GM12891 (cell line): ENCODE measurements at regions not wholly inside any gene's neighbourhood (a gene's known extent, or its start where the extent isn't known, plus 50 kb on each side); places are given as distances from the start of the nearest gene placed in this dataset.

Experiments
- DNase-seq: peaks from one replicate; pipeline ENCODE4 v3.0.0; 2011; ENCODE audit warnings: low spot score; ENCODE audit not compliant: insufficient read length
- FAIRE-seq: peaks from 2 replicates; lab custom pipeline; 2011; peaks lifted over from hg19 to GRCh38; lab: Jason Lieb, UNC
- PAX5 ChIP-seq: IDR thresholded peaks from 2 replicates; pipeline ENCODE4 v1.6.1; 2011; ENCODE audit warnings: low read length, moderate library complexity, mild to moderate bottlenecking; ENCODE audit not compliant: insufficient read depth, severe bottlenecking
- POLR2A ChIP-seq: IDR thresholded peaks from 2 replicates; pipeline ENCODE4 v1.6.1; 2011; ENCODE audit warnings: low read depth, low read length, control low read depth
- POLR2AphosphoS5 ChIP-seq: IDR thresholded peaks from 2 replicates; pipeline ENCODE4 v1.6.1; 2011; ENCODE audit warnings: low read depth, low read length, control low read depth
- POU2F2 ChIP-seq: IDR thresholded peaks from 2 replicates; pipeline ENCODE4 v1.6.1; 2011; ENCODE audit warnings: low read depth, mild to moderate bottlenecking, control low read depth, low read length, moderate library complexity
- SPI1 ChIP-seq: IDR thresholded peaks from 2 replicates; pipeline ENCODE4 v1.6.1; 2011; ENCODE audit warnings: low read depth, low read length, control low read depth
- TAF1 ChIP-seq: IDR thresholded peaks from 2 replicates; pipeline ENCODE4 v1.6.1; 2011; ENCODE audit warnings: low read depth, low read length, control low read depth

DNA sequence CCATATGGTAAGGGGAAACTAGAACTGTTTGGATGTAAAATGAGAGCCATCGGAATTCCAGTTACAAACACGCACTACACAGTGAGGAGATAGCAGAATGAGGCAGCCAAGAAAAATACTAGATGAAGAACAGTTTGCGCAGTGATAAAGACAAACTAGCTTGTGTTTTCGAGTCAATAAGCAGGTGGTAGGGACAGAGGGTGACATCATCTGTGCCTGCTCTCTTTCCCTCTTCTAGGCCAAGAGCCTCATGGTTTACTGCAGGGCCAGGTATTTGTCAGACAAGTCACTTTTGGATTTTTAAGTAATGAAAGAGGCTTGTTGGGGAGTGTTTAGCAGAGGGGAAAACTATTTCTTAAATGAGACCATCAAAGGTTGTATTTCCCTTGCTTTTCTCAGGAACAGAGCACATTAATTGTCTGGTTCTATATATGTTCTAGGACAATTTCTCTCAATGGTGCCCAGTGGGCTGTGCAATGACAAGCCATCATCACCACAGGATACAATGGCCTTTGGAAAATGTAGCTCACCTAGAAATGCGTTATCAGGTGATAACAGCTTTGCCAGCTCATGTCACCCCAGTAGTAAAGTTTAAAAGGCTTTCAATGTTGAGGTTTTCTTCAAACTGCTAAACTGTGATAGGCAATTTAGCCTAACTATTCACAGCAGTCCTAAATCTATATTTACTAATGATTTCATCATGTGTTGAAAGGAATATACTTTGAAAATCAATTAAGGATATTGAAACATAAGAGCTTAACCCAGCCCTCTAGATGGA is 1210.3 kb upstream of the ZEB2 start:
- TF ChIP-seq PAX5 (no peak), POLR2AphosphoS5 (no peak), TAF1 (no peak), SPI1 (no peak), POLR2A (no peak), POU2F2 (no peak)
- DNase-seq, result no peak
- FAIRE-seq, result no peak

DNA sequence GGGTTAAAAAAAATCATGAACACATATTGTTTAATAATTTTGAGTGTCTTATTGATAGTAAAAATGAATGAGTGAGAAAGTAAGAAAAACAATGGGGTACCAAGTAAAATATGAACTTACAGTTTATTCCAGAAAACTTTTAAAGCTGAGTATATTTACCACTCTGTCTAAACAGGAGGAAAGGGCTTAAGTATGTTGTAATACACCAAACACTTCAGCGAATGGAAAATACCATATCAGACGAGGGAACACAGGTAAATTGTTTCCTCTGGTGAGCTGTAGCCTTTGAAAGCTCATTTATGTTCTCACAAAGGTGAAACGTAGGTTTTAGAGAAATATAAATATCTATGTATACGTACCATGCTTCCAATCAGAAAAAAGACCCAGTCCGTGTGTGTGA is 1209.6 kb upstream of the ZEB2 start:
- DNase-seq (no peak), FAIRE-seq (no peak)
- no peak for TF ChIP-seq POLR2A
- TF ChIP-seq POU2F2, result no peak
- TF ChIP-seq TAF1, result no peak
- TF ChIP-seq PAX5, result no peak
- TF ChIP-seq POLR2AphosphoS5, result no peak
- TF ChIP-seq SPI1, result no peak

DNA sequence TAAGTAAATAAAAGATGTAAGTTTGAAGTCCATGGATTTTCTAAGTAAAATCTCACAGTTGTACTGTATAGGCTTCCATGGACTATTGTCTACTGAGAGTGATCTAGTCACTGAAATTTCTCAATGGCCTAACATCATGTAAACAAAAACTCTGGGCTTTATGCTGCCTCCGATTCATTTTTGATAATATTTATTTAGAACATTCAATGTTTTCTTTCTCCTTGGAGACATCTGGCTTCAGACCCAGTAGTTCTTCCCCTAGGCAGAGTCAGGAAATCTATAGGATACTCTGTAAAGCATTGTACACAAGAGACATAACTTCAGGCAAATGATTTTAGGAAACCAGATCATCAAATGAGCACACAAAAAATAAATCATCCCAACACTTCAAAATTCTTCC is 1208.6 kb upstream of the ZEB2 start:
- no peak for DNase-seq
- FAIRE-seq, result no peak
- TF ChIP-seq SPI1, result no peak
- no peak for TF ChIP-seq POLR2AphosphoS5
- no peak for TF ChIP-seq PAX5
- TF ChIP-seq TAF1, result no peak
- TF ChIP-seq POU2F2, result no peak
- no peak for TF ChIP-seq POLR2A

DNA sequence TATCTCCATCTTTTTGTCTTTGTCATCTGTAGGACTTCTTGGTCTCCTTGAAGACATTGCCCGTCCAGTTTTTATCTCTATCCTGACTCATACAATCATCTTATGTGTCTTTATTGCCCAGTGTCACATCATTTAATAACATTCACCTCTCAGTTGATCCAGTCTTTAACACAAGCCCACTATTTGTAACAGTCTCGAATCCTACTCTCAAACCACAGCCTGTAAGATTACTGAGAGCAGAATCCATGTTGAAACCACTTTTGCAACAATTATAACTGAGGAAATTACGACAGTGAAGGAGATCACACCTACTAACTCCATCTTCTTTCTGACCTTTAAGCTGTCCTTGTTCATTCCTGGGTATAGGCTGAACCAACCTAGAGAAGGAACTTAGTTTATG is 1206.0 kb upstream of the ZEB2 start:
- DNase-seq, result no peak
- no peak for TF ChIP-seq POLR2A
- TF ChIP-seq PAX5, result no peak
- TF ChIP-seq POU2F2, result no peak
- TF ChIP-seq SPI1, result no peak
- TF ChIP-seq POLR2AphosphoS5, result no peak
- TF ChIP-seq TAF1, result no peak
- FAIRE-seq, result no peak

DNA sequence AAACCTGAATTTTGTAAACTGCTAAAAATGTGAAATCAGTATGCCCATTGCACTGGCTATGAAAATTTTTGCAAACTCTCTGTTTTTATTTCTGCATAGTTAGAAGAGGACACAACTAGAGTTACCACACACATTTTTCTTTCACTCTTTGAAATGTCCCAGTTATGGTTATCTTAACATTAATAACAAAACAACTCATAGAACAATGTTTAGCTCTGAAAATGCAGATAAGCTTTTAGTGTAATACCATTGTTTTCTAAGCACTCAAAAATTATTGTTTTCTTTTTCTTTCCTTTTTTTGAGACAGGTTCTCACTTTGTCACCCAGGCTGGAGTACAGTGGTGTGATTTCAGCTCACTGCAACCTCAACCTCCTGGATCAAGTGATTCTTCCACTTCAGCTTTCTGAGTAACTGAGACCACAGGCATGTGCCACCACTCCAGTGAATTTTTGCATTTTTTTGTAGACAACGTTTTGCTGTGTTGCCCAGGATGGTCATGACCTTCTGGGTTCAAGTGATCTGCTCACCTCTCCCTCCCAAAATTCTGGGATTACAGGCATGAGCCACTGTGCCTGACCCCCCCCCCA is 1204.5 kb upstream of the ZEB2 start:
- DNase-seq, result no peak
- TF ChIP-seq SPI1 (no peak), POLR2A (no peak)
- no peak for FAIRE-seq

DNA sequence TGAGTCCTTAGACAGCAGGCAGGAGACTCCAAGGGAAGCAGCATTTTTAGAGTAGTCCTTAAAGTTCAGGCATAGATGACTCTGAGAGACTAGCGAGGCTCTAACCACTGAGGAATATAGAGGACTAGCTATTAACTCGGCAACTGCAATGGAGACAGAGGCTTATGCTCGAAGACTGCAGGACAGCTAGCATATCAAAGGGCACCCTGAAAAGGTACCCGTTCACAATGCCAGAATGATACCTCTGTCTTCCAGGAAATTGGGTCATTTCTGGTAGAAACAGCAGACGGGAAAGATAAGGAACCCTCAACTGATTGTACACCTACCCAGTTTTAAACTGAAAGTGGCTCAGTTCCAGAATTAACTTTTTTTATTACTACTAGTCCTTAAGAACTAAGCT is 1204.0 kb upstream of the ZEB2 start:
- no peak for DNase-seq
- no peak for FAIRE-seq
- TF ChIP-seq TAF1 (no peak), POLR2A (no peak), POLR2AphosphoS5 (no peak), POU2F2 (no peak), PAX5 (no peak), SPI1 (no peak)

DNA sequence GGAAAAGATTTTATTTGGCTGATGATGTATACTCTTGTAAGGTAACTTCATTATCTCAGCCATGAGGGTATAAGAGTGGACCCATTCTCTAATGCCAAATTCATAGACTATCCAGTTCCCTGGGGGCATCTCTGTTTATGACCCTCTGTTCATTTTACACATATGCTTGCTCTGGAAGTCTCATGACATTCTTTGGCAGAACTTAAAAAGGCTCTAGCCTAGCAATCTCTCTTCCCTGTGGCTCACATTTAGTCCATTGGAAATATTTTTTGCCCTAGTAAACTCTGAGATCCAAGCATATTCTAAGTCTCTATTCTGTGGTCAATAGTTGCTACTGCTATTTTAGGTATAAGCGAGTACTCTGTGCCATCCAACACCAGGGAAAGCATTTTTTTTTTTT is 1201.8 kb upstream of the ZEB2 start:
- FAIRE-seq (no peak), DNase-seq (no peak)
- TF ChIP-seq SPI1 (no peak), POLR2A (no peak), PAX5 (no peak), TAF1 (no peak), POLR2AphosphoS5 (no peak), POU2F2 (no peak)

DNA sequence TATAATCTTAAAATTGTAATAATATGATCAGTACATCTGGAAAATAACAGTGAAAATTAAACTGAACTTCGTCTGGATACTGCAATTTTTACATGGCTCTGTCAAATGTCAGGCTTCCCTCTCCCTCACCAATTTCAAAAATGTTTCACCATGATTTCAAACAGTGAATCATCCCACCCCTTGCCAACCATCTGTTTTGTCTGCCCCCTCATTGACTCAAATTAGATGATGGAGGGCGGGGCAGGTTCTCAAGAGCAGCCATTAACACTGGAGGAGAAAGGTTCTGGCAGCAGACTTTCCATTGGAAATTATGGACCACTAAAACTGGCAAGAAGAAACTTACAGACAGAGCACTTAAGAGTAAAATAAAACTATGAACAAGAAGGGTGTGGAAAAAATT is 1195.7 kb upstream of the ZEB2 start:
- DNase-seq, result no peak
- FAIRE-seq, result no peak
- TF ChIP-seq PAX5 (no peak), POU2F2 (no peak), SPI1 (no peak), POLR2AphosphoS5 (no peak), POLR2A (no peak), TAF1 (no peak)

DNA sequence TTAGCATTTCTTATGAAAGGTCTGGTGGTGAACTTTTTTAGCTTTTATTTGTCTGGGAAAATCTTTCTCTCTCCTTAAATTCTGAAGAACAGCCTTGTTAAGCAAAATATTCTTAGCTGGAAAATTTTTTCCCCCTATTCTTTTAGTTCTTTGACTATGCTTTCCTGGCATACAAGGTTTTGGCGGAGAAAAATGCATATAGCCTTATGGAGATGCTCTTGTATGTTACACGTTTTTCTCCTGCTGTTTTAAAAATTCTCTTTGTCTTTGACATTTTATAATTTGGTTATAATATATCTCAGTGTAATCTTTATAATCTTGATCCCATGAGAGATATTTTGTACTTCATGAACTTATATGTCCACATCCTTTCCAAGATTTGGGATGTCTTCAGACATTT is 1190.4 kb upstream of the ZEB2 start:
- DNase-seq (no peak), FAIRE-seq (no peak)
- TF ChIP-seq POLR2A, result no peak
- no peak for TF ChIP-seq TAF1
- no peak for TF ChIP-seq POLR2AphosphoS5
- no peak for TF ChIP-seq PAX5
- no peak for TF ChIP-seq POU2F2
- no peak for TF ChIP-seq SPI1
